HG03439 (cell line): ENCODE measurements at regions not wholly inside any gene's neighbourhood (a gene's known extent, or its start where the extent isn't known, plus 50 kb on each side); places are given as distances from the start of the nearest gene placed in this dataset.

Experiments
- ATAC-seq: cut with Tn5 transposase; IDR thresholded peaks from one replicate; pipeline ENCODE4 v1.9.1; 2021; ENCODE audit warnings: mild to moderate bottlenecking, moderate library complexity; ENCODE audit not compliant: unreplicated experiment

DNA sequence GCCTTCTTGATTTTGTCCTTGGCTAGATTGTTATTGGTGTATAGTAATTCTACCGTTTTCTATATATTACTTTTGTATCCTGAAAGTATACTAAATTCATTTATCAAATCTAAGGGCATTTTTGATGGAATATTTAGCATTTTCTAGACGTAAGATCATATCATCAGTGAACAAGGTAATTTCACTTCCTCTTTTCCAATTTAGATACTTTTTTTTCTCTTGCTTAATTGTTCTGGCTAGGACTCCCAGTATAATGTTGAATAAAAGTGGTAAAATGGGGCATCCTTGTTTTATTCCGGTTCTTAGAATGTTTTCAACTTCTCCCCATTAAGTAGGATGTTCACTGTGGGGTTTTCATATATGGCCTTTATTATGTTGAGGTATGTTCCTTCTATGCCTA, 260.7 kb downstream of the POLR1F start:
- no peak for ATAC-seq

DNA sequence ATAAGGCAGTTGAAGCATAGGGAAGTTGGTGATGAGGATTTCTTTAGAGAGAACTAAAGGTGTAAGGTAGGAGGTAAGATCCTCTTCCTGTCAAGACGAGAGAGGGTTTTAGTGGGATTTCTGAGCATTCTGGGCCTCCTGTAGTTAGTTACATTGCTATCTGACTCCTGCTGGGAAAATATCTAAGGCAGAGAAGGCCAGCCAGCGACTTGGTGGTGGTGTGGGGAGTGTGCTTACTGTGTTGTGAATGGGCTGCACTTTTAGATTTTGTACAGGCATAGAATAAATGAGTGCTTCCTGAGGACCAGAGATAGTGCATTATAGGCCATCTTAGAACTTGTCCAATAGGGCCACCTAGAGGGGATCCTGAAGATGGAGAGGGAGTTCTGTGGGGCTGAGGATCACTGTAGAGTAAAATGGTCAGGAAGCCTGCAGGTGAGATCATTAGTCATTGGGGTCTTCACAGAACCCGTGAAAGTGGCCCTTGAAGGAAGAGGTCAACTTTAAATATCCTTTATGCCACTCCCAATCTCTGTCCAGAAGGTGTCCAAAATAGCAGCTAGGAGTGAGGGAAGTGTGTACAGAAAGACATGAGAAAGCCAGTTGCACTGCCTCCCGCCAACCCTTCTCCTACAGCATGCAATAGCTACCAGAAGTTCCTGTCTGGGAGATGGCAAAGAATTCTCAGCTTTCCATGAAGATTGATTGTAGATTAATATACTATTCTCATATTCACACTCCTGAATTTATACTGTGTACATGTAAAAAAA, 266.6 kb downstream of the POLR1F start:
- peak; percentile 58 for ATAC-seq

DNA sequence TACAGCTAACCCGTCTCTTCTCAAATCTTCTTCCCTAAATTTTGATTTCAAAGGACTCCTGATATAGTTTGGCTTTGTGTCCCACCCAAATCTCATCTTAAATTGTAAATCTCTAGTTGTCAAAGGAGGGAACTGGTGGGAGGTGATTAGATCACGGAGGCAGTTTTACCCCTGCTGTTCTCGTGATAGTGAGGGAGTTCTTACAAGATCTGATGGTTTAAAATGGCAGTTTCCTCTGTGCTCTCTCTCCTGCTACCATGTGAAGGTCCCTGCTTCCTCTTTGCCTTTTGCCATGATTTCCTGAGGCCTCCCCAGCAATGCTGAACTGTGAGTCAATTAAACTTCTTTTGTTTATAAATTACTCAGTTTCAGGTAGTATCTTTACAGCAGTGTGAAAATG, 269.3 kb downstream of the POLR1F start:
- ATAC-seq = no peak

DNA sequence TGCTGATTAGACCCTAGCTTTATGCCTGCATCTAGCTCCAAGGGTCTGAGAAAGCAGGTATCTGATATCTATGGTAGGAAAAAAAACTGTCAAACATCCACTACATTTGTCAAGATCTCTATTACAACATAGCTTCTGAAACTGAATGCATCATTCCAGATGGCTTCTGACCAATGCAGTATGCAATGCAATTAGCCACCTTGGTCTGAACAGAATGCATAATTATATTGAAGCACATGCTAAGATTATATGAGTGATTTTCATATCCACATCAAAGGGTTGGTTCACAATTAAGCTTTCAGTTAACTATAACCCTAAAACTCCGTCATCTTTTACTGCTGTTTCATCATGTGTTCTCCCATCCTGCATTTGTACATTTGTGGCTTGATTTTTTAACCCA, 271.4 kb downstream of the POLR1F start:
- ATAC-seq = no peak

DNA sequence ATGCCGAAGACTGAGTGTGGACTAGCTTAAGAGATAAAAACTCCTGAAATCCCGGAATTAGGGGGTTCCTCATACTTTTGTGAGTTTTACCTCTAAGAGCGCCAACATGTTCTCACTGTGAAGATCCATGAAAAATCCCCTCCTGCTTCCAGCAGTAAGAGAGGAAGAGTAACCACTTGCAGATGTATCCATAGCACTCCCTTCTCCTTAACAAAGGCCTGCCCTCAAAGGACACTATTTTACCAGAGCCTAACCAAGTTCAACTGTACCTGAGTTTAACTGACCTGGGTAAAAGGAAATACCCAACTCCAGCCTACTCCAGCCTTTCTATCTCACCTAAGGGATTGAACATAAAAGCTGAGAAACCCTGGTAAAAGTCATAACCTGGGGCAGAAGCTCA, 280.9 kb downstream of the POLR1F start:
- ATAC-seq = no peak

DNA sequence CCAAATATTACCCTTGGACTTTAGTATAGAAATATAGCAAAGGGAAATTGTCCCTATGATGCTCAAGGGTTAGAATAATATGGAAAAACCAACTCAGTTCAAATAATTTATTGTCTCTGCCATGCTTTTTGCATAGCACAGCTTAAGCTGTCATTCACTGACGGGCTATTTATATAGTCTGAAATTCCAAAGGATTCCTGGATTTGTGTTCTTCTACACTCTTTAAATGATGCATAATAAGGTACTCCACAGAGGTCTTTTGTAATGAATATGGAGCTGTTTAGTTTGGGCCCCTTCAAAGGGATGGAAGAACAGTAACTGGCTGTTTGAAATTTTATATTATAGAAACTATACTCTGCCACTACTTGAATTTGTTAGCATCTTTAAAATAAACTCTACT, 276.6 kb upstream of the FERD3L start:
- no peak for ATAC-seq

DNA sequence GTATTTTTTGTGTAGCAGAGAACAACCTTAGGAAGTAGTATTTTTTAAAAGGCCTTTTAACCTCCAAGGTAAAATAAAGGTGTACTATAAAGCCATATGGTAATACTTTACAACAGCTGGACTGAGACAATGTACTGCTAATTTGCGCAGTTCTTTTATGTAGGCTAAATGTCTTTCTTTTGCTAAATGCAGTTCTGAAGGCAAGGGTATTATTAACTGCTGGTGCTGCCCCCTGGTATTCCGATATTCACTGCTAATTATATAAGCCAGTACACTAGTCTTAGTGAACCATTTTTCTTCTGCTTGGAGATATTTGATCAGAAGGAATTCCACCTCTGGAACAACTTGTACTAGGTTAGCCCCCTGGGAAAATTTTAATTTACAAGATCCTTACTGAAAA, 272.0 kb upstream of the FERD3L start:
- ATAC-seq = no peak

DNA sequence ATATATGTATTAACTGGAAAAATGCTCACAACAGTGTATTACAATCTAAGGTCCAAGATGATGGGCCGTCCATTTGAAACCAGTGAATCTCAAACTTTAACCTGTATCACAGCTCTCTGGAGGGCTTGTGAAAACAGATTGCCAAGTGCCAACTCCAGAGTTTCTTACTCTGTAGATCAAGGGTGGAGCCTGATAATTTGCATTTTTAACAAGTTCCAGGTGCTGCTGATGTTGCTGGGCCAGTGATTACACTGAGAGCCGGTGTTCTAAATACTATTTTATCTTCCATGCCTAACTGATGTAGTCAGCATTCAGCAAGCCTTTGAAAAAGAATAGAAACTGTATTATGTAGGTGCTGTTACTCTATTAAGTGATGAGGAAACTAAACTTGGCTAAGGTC, 269.9 kb upstream of the FERD3L start:
- ATAC-seq = no peak

DNA sequence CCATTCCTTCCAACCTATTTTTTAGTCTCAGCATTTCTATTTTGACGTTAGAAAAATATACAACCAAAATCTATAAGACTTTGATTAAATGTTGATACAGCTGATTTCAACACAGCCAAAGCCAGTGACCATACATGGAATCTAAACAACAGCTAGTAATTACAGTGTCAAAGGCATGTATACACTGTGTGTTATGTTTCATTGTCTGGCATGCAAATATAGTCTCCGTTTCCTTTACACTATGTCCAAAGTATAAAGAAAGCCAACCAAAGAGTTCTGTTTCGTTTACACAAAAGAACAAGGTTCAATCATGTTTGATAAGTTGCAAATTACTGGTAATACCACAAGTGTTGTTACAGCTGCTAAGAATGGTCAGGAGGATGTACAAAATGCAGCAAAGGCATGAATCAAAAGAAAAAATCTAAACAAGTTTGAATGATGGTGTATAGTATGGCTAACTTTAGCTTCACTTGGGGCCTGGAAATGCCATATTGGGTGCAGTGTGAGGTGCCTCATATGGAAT, 268.3 kb upstream of the FERD3L start:
- no peak for ATAC-seq

- ATAC-seq = no peak
Observed at GRCh38 chr7:19410691-19411090, 265.5 kb upstream of the FERD3L start.

DNA sequence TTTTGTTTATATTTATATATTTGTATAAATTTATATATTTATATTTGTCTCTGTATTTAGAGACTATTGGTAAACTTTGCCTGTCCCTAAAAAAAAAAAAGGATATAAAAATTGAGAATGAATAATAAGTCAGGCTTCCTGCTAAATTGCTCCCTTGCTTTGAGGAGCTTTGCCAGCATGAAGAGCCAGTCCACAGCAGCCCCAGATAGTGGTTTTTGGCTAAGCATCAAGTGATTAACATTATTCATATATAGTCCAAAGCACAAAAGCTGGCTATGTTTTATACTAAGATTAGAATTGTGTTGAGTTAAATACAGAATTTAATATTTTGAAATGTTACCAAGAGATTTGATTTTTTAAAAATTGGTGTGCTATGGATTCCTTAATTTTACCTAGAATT, 264.9 kb upstream of the FERD3L start:
- ATAC-seq = no peak

DNA sequence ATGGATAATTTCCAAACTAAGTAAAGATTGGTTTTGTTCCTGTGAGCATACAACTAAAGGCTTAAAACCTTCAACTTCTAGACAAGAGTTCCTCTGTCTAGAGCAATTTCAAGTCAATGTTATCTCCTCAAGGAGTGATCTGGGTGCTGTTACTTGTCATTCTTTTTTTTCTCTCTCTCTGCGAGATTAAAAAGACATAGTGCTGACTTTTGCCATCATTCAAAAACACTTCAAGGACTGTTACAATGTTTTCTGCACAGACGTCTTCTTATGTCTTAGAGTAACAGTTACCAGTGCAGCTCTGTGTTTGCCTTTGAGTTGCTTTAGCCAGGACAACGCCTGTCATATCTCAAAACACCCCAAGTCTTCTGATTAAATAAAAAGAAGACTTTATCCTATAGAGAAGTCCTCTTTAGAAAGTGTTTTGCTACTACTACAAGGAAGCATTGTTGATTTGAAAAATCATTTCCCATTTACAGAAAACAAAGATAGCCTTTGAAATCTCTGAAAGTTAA, 263.5 kb upstream of the FERD3L start:
- ATAC-seq = no peak

GRCh38 chr7:19407270-19407669, 262.0 kb upstream of the FERD3L start:
- no peak for ATAC-seq

DNA sequence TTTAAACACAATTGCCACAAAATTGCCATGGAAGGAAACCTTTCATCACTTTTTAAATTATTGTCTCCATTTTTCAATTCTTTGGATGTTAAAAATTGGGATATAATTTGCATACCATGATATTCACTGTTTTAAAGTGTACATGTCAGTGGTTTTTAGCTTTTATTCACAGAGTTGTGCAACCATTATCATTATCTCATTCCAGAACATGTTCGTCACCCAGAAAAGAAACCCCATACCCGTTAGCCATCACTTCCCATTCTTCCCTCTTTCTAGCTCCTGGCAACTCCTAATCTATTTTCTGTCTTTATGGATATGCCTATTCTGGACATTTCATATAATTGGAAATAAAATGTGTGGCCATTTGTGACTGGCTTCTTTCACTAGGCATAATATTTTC, 260.3 kb upstream of the FERD3L start:
- no peak for ATAC-seq

- no peak for ATAC-seq
Observed at GRCh38 chr7:19404912-19405329, 259.7 kb upstream of the FERD3L start.

- ATAC-seq = no peak
Observed at GRCh38 chr7:19403691-19404090, 258.5 kb upstream of the FERD3L start.

DNA sequence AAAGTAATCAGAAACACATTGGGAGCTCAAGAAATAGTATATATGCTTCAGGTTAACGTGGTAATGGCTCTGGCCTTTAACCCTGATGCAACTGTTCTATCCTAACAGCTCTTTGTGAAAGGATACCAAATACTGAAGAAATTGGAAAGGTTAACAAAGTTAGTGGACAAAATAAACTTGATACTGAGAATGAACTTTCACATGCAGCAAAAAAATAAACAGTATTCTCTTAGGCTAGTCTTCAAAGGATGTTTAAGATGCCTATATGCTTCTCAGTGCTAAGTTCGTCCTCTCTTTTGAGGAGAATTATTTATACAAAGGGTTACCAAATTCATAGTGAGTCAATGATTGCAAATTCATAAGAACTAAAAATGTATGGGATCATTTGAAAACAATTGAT, 256.2 kb upstream of the FERD3L start:
- ATAC-seq = no peak

- no peak for ATAC-seq
Observed at GRCh38 chr7:19400758-19401254, 255.6 kb upstream of the FERD3L start.

- no peak for ATAC-seq
Observed at GRCh38 chr7:19397911-19398310, 252.7 kb upstream of the FERD3L start.

- no peak for ATAC-seq
Observed at GRCh38 chr7:19392246-19392645, 247.0 kb upstream of the FERD3L start.

DNA sequence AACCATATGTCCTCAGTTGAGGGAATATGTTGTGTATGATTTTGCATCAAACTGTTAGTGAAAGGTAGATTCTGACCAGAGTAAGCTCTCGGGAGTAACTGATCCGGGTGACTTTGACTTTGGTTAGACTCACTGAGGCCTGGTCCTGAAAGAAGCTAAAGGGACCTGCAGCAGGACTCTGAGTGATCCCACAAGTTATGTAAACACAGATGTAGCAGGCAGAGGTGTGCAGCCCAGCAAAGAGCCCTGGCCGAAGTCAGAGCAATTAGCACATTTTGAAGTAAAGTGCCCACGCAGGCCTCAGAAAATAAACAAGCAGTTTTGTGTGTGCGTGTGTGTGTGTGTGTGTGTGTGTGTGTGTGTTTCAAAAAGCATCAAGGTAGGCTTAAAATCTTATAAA, 245.6 kb upstream of the FERD3L start:
- no peak for ATAC-seq

DNA sequence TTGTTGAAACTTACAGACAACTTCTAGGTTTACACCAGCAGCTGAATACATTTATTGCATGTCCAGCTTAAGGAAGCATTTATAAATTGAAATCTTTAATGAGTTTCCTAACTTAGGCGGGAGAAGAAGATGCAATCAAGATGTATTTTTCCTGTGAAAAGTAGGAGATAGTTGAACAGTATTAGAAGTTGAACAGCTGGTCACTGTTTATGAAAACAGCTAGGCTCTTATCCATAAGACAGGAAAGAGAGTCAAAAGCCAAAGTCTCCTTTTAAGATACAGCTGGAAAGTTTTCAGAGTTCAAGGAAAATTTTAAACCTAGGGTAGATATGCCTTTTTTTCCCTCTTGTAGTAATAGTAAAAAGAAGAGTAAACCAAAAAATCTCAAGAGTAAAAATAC, 236.1 kb upstream of the FERD3L start:
- ATAC-seq = no peak

DNA sequence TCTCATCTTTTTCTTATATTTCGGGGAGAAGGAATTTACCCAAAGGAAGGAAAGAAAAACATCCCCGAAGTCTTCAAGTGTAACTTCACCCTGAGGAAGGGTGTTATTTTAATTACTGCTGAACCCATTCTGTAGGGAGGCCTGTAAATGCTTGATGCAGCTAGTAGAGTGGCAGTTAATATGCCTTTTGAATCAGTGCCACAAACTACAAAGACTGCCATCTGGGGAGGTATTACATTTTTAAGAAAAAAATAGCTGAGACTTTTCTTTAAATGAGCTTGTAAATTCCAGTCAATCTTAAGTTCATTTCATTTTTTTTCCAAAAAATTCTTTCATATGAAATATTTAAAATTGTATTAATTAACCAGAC, 233.1 kb upstream of the FERD3L start:
- ATAC-seq = no peak
